ENCODE measurements at regions not wholly inside any gene's neighbourhood (a gene's known extent, or its start where the extent isn't known, plus 50 kb on each side); places are given as distances from the start of the nearest gene placed in this dataset.

DNA sequence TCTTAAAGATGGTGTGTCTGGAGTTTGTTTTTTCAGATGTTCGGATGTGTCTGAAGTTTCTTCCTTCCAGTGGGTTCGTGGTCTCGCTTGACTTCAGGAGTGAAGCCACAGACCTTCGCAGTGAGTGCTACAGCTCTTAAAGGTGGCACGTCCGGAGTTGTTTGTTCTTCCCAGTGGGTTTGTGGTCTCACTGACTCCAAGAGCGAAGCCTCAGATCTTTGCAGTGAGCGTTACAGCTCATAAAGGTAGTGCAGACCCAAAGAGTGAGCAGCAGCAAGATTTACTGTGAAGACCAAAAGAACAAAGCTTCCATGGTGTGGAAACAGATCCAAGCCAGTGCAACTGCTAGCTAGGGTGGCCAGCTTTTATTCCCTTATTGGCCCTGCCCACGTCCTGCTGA lies 1430.4 kb upstream of the B3GALT2 start:
- no peak overlapping the region for H3K4me3 Mint-ChIP-seq (ENCODE audit: unreplicated experiment)

DNA sequence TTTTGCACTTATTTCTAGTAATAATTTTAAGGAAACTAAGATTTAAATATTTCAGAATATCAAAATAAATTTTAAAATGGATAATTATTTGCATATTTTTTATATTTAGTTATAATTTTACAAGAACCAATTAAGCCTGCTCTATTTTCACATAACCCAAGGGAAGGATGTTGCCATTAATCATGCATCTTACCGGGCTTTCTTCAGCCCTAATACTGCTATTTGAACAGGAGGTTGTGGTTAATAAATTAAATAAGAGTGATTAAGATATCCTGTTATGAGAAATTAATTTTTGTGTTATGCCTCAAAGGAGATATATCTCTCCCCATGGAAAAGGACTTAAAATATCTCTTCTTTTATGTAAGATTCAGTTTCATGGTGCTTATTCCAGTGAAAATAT lies 1415.8 kb upstream of the B3GALT2 start:
- Mint-ChIP-seq H3K4me1 (ENCODE audit: low read depth, unreplicated experiment) (no peaks in the 10 kb centered on the region), H3K27ac (ENCODE audit: unreplicated experiment) (no peak overlapping the region), H3K27me3 (ENCODE audit: insufficient read depth, unreplicated experiment) (no peaks in the 10 kb centered on the region), H3K4me3 (ENCODE audit: unreplicated experiment) (no peak overlapping the region), H3K36me3 (ENCODE audit: insufficient read depth, unreplicated experiment) (no peaks in the 10 kb centered on the region), H3K9me3 (ENCODE audit: unreplicated experiment) (no peaks in the 10 kb centered on the region)
- ChIA-PET POLR2A (no interaction called here), CTCF (no interaction called here)
- no peak overlapping the region for H3K4me3 ChIP-seq (ENCODE audit: low read depth, low read length)
- no peaks in the 10 kb centered on the region for H3K27me3 ChIP-seq (replicated peaks; ENCODE audit: control insufficient read depth, insufficient read depth, low read length)
- no peaks in the 10 kb centered on the region for H3K36me3 ChIP-seq (ENCODE audit: control insufficient read depth, insufficient read depth, low read length)
- H3K9me3 ChIP-seq, result no peaks in the 10 kb centered on the region
- no peak for DNase-seq
- intact Hi-C loops (cut with micrococcal nuclease; ENCODE audit: unreplicated experiment), result no loop called here
- BruUV-seq (replicated peaks), result no TSS peak
- TF ChIP-seq, protein P1, sequence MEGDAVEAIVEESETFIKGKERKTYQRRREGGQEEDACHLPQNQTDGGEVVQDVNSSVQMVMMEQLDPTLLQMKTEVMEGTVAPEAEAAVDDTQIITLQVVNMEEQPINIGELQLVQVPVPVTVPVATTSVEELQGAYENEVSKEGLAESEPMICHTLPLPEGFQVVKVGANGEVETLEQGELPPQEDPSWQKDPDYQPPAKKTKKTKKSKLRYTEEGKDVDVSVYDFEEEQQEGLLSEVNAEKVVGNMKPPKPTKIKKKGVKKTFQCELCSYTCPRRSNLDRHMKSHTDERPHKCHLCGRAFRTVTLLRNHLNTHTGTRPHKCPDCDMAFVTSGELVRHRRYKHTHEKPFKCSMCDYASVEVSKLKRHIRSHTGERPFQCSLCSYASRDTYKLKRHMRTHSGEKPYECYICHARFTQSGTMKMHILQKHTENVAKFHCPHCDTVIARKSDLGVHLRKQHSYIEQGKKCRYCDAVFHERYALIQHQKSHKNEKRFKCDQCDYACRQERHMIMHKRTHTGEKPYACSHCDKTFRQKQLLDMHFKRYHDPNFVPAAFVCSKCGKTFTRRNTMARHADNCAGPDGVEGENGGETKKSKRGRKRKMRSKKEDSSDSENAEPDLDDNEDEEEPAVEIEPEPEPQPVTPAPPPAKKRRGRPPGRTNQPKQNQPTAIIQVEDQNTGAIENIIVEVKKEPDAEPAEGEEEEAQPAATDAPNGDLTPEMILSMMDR (IDR thresholded peaks at IDR 0.05; ENCODE audit: insufficient read depth in 1 of 2, low read depth in 1 of 2, low read length in 1 of 2, severe bottlenecking in 1 of 2, unreplicated experiment in 1 of 2), result no peak
- H3K4me1 ChIP-seq, result no peaks in the 10 kb centered on the region

More for the DNA sequence above, 1430.4 kb upstream of the B3GALT2 start:
- intact Hi-C loops (cut with micrococcal nuclease; ENCODE audit: unreplicated experiment), result no loop called here
- no peaks in the 10 kb centered on the region for H3K27me3 ChIP-seq (replicated peaks; ENCODE audit: control insufficient read depth, insufficient read depth, low read length)
- H3K4me3 ChIP-seq (ENCODE audit: low read depth, low read length), result no peak overlapping the region
- Mint-ChIP-seq H3K27me3 (ENCODE audit: insufficient read depth, unreplicated experiment) (no peaks in the 10 kb centered on the region), H3K36me3 (ENCODE audit: insufficient read depth, unreplicated experiment) (no peaks in the 10 kb centered on the region), H3K9me3 (ENCODE audit: unreplicated experiment) (no peaks in the 10 kb centered on the region), H3K4me1 (ENCODE audit: low read depth, unreplicated experiment) (no peaks in the 10 kb centered on the region), H3K27ac (ENCODE audit: unreplicated experiment) (no peak overlapping the region)
- H3K36me3 ChIP-seq (ENCODE audit: control insufficient read depth, insufficient read depth, low read length), result no peaks in the 10 kb centered on the region
- ChIA-PET POLR2A (no interaction called here), CTCF (no interaction called here)
- no peak for DNase-seq
- no peaks in the 10 kb centered on the region for H3K9me3 ChIP-seq
- BruUV-seq (replicated peaks), result no TSS peak
- TF ChIP-seq, protein P1 (IDR thresholded peaks at IDR 0.05; ENCODE audit: insufficient read depth in 1 of 2, low read depth in 1 of 2, low read length in 1 of 2, severe bottlenecking in 1 of 2, unreplicated experiment in 1 of 2), result no peak
- no peaks in the 10 kb centered on the region for H3K4me1 ChIP-seq

DNA sequence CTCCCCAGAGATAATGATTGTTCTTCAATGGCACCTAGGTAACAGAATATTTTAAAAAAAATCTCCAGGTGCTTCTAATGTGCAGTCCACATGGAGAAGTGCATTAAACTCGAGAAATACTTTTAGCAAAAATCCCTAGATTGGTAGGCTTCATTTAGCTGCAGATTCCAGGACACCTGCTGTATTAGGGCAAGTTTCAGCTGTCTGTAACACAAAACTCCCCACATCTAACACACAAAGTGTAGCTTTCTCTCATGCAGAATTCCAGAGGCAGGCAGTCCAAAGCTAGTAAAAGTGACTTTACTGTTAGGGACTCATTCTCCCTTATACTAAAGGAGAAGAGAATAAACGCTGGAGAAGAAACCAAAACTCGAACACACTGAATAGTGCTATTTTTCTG lies 1414.3 kb upstream of the B3GALT2 start:
- intact Hi-C loops (cut with micrococcal nuclease; ENCODE audit: unreplicated experiment), result no loop called here
- BruUV-seq (replicated peaks), result no TSS peak
- H3K4me1 Mint-ChIP-seq (ENCODE audit: low read depth, unreplicated experiment), result no peaks in the 10 kb centered on the region
- H3K9me3 ChIP-seq, result no peaks in the 10 kb centered on the region
- TF ChIP-seq, protein P1 (IDR thresholded peaks at IDR 0.05; ENCODE audit: insufficient read depth in 1 of 2, low read depth in 1 of 2, low read length in 1 of 2, severe bottlenecking in 1 of 2, unreplicated experiment in 1 of 2), result no peak
- no peaks in the 10 kb centered on the region for H3K4me1 ChIP-seq
- H3K27me3 Mint-ChIP-seq (ENCODE audit: insufficient read depth, unreplicated experiment), result no peaks in the 10 kb centered on the region
- no peaks in the 10 kb centered on the region for H3K36me3 ChIP-seq (ENCODE audit: control insufficient read depth, insufficient read depth, low read length)
- POLR2A ChIA-PET, result no interaction called here
- no peaks in the 10 kb centered on the region for H3K27me3 ChIP-seq (replicated peaks; ENCODE audit: control insufficient read depth, insufficient read depth, low read length)
- CTCF ChIA-PET, result no interaction called here
- H3K4me3 Mint-ChIP-seq (ENCODE audit: unreplicated experiment), result no peak overlapping the region
- DNase-seq, result no peak
- H3K4me3 ChIP-seq (ENCODE audit: low read depth, low read length), result no peak overlapping the region
- H3K9me3 Mint-ChIP-seq (ENCODE audit: unreplicated experiment), result no peaks in the 10 kb centered on the region
- no peak overlapping the region for H3K27ac Mint-ChIP-seq (ENCODE audit: unreplicated experiment)
- H3K36me3 Mint-ChIP-seq (ENCODE audit: insufficient read depth, unreplicated experiment), result no peaks in the 10 kb centered on the region
